ENCODE measurements at regions not wholly inside any gene's neighbourhood (a gene's known extent, or its start where the extent isn't known, plus 50 kb on each side); places are given as distances from the start of the nearest gene placed in this dataset.

DNA sequence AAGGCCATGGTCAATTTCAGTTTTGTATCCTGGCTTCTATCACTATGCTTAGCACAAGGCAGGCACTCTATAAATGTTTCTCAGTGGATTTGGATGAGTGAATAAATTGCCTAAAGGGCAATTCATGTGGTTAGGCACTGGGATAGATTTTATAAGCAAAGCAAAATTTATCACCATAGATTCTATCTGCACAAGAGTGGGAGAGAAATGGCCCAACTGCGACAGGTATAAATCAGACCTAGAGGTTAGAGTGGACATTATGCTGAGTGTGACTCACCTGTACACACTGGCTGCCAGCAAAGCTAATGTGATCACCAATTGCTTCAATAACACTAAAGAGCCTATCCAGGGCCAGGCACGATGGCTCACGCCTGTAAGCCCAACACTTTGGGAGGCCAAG lies 514.0 kb downstream of the BUD13 start:
- Histone ChIP-seq H3K4me1 (ENCODE audit: control insufficient read depth in 1 of 2, insufficient read depth in 2 of 2, low read depth in 1 of 2, low read length in 1 of 2) (peaks cover 0 to 6% of the 10 kb centered on the region in 2 experiments; a peak in 1 of 4 replicates), H3K4me2 (no peak overlapping the region), H3K36me3 (replicated peaks in 1 of 2; ENCODE audit: control insufficient read depth in 1 of 2, insufficient read depth in 2 of 2, low read length in 1 of 2) (no peaks in the 10 kb centered on the region), H2AFZ (ENCODE audit: low read depth) (no peak overlapping the region), H3K79me2 (ENCODE audit: insufficient read depth) (no peaks in the 10 kb centered on the region), H3K9ac (no peak overlapping the region), H3K9me2 (no peaks in the 10 kb centered on the region), H4K20me1 (ENCODE audit: insufficient read depth) (no peaks in the 10 kb centered on the region), H3F3A (replicated peaks; ENCODE audit: insufficient read depth) (no peaks in the 10 kb centered on the region), H3K9me3 (no peaks in the 10 kb centered on the region), H3K4me3 (ENCODE audit: low read depth in 2 of 2, low read length in 1 of 2) (no peak overlapping the region), H3K27me3 (ENCODE audit: insufficient read depth) (0 out of 2 replicates have a peak, but pooled peaks cover 4% of the 10 kb centered on the region), H3K27ac (ENCODE audit: low read depth in 2 of 2, low read length in 1 of 2) (no peak overlapping the region)
- ChIA-PET POLR2A (no interaction called here), CTCF (interaction anchor here (1.2 kb wide), 2 partner anchors 11 to 17 kb away, joined by 3 to 4 read pairs; no protein-coding TSS in a partner anchor)
- WGBS (ENCODE audit: low lambda C conversion rate), result 51% methylated on average over 3 of the region's 3 CpGs
- TF ChIP-seq TCF12 (IDR thresholded peaks at IDR 0.05), result no peak
- no peak for TF ChIP-seq MEF2A (IDR thresholded peaks at IDR 0.05; ENCODE audit: borderline replicate concordance, low read depth)
- TF ChIP-seq RAD21 (IDR thresholded peaks at IDR 0.05; ENCODE audit: low read length), result no peak
- TF ChIP-seq EP300 (IDR thresholded peaks at IDR 0.05; ENCODE audit: borderline replicate concordance in 1 of 2, low read depth in 1 of 2, low read length in 1 of 2), result peak in 1 of 2 experiments; percentile 19; a peak in 1 of 4 replicates
- DNase-seq, result no peak

DNA sequence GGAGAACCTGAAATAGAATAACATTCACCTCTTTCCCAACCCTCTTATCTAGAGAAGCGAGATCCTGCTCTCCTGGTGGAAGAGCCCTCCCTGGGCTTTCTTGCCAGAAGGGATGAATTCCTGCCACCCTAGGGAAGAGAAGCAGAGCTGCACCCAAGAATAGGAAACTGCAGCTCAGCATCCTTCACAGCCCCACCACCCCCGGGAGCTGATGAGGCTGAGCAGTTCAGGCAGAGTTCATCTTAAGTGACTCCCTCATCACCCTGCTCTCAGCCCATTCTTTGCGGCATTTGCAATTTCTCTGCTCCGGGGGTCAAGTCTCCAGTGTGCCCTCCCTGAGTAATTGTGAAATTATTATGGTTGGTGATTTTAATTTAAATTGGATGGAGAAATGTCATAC lies 514.9 kb downstream of the BUD13 start:
- Histone ChIP-seq H3K4me1 (ENCODE audit: control insufficient read depth in 1 of 2, insufficient read depth in 2 of 2, low read depth in 1 of 2, low read length in 1 of 2) (peaks cover 0 to 6% of the 10 kb centered on the region in 2 experiments; a peak in 1 of 4 replicates), H3K27me3 (ENCODE audit: insufficient read depth) (0 out of 2 replicates have a peak, but pooled peaks cover 1% of the 10 kb centered on the region), H3K9ac (no peak overlapping the region), H3K4me2 (no peak overlapping the region), H3F3A (replicated peaks; ENCODE audit: insufficient read depth) (no peaks in the 10 kb centered on the region), H3K79me2 (ENCODE audit: insufficient read depth) (no peaks in the 10 kb centered on the region), H3K27ac (ENCODE audit: low read depth in 2 of 2, low read length in 1 of 2) (no peak overlapping the region), H3K4me3 (ENCODE audit: low read depth in 2 of 2, low read length in 1 of 2) (no peak overlapping the region), H4K20me1 (ENCODE audit: insufficient read depth) (no peaks in the 10 kb centered on the region), H3K36me3 (replicated peaks in 1 of 2; ENCODE audit: control insufficient read depth in 1 of 2, insufficient read depth in 2 of 2, low read length in 1 of 2) (no peaks in the 10 kb centered on the region), H3K9me2 (no peaks in the 10 kb centered on the region), H2AFZ (ENCODE audit: low read depth) (no peak overlapping the region), H3K9me3 (no peaks in the 10 kb centered on the region)
- CTCF ChIA-PET, result interaction anchor here (1.2 kb wide), 1 partner anchor 10 kb away, joined by 4 read pairs; no protein-coding TSS in a partner anchor
- WGBS (ENCODE audit: low lambda C conversion rate), result 52% methylated on average over 3 of the region's 4 CpGs
- POLR2A ChIA-PET, result no interaction called here
- TF ChIP-seq RFX5 (IDR thresholded peaks at IDR 0.05; ENCODE audit: low read length) (no peak), POLR2AphosphoS5 (IDR thresholded peaks at IDR 0.05; ENCODE audit: low read depth, low read length) (no peak), TEAD4 (IDR thresholded peaks at IDR 0.05; ENCODE audit: borderline replicate concordance, insufficient read depth) (no peak), SIN3A (IDR thresholded peaks at IDR 0.05; ENCODE audit: borderline replicate concordance, low read depth, low read length) (no peak), GATA2 (CRISPR knock-in tag; IDR thresholded peaks at IDR 0.05) (no peak), CHD2 (IDR thresholded peaks at IDR 0.05; ENCODE audit: low read length, partially characterized antibody) (no peak), RCOR1 (IDR thresholded peaks at IDR 0.05; ENCODE audit: low read length) (no peak), FOXJ3 (CRISPR knock-in tag; IDR thresholded peaks at IDR 0.05) (no peak), JUND (IDR thresholded peaks at IDR 0.05) (no peak)
- TF ChIP-seq, protein P1, sequence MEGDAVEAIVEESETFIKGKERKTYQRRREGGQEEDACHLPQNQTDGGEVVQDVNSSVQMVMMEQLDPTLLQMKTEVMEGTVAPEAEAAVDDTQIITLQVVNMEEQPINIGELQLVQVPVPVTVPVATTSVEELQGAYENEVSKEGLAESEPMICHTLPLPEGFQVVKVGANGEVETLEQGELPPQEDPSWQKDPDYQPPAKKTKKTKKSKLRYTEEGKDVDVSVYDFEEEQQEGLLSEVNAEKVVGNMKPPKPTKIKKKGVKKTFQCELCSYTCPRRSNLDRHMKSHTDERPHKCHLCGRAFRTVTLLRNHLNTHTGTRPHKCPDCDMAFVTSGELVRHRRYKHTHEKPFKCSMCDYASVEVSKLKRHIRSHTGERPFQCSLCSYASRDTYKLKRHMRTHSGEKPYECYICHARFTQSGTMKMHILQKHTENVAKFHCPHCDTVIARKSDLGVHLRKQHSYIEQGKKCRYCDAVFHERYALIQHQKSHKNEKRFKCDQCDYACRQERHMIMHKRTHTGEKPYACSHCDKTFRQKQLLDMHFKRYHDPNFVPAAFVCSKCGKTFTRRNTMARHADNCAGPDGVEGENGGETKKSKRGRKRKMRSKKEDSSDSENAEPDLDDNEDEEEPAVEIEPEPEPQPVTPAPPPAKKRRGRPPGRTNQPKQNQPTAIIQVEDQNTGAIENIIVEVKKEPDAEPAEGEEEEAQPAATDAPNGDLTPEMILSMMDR (IDR thresholded peaks at IDR 0.05), result no peak
- TF ChIP-seq, protein P2, sequence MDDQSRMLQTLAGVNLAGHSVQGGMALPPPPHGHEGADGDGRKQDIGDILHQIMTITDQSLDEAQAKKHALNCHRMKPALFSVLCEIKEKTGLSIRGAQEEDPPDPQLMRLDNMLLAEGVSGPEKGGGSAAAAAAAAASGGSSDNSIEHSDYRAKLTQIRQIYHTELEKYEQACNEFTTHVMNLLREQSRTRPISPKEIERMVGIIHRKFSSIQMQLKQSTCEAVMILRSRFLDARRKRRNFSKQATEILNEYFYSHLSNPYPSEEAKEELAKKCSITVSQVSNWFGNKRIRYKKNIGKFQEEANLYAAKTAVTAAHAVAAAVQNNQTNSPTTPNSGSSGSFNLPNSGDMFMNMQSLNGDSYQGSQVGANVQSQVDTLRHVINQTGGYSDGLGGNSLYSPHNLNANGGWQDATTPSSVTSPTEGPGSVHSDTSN (IDR thresholded peaks at IDR 0.05), result no peak
- TF ChIP-seq, protein P3, sequence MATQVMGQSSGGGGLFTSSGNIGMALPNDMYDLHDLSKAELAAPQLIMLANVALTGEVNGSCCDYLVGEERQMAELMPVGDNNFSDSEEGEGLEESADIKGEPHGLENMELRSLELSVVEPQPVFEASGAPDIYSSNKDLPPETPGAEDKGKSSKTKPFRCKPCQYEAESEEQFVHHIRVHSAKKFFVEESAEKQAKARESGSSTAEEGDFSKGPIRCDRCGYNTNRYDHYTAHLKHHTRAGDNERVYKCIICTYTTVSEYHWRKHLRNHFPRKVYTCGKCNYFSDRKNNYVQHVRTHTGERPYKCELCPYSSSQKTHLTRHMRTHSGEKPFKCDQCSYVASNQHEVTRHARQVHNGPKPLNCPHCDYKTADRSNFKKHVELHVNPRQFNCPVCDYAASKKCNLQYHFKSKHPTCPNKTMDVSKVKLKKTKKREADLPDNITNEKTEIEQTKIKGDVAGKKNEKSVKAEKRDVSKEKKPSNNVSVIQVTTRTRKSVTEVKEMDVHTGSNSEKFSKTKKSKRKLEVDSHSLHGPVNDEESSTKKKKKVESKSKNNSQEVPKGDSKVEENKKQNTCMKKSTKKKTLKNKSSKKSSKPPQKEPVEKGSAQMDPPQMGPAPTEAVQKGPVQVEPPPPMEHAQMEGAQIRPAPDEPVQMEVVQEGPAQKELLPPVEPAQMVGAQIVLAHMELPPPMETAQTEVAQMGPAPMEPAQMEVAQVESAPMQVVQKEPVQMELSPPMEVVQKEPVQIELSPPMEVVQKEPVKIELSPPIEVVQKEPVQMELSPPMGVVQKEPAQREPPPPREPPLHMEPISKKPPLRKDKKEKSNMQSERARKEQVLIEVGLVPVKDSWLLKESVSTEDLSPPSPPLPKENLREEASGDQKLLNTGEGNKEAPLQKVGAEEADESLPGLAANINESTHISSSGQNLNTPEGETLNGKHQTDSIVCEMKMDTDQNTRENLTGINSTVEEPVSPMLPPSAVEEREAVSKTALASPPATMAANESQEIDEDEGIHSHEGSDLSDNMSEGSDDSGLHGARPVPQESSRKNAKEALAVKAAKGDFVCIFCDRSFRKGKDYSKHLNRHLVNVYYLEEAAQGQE (IDR thresholded peaks at IDR 0.05; ENCODE audit: low read depth, low read length), result no peak
- no peak for DNase-seq

All from SK-N-SH (cell line).